Caco-2 (cell line): ENCODE measurements at regions not wholly inside any gene's neighbourhood (a gene's known extent, or its start where the extent isn't known, plus 50 kb on each side); places are given as distances from the start of the nearest gene placed in this dataset.

Experiments used
- BruUV-seq: library from RNA; stranded (reverse); fragments of 400-500 nt; replicated peaks from 2 replicates; lab custom pipeline; 2021; lab: Mats Ljungman, UMichigan
- CTCF ChIA-PET: fragments of 300-600 bp; sonication (Branson Sonifier 250); formaldehyde crosslinking; loops from one replicate; lab custom pipeline; 2022; ENCODE audit warnings: antibody characterized with exemption; lab: Charles Lee
- POLR2A ChIA-PET: fragments of 300-600 bp; sonication (Branson Sonifier 250); formaldehyde crosslinking; loops from one replicate; lab custom pipeline; 2022; ENCODE audit warnings: antibody characterized with exemption; lab: Charles Lee
- DNase-seq, 2 experiments: peaks; one replicate each; pipeline versions ENCODE4 v3.0.0 to v3.0.0-alpha.2; 2020 to 2022
- H3K27me3 ChIP-seq: replicated peaks from 2 replicates; pipeline ENCODE4 v1.6.0; 2011; ENCODE audit warnings: low read length; ENCODE audit not compliant: control insufficient read depth, insufficient read depth
- H3K36me3 ChIP-seq: 2 replicates; pipeline ENCODE4 v1.5.1; 2011; ENCODE audit warnings: low read length; ENCODE audit not compliant: control insufficient read depth, insufficient read depth
- H3K4me1 ChIP-seq: fragments of 250-450 bp; sonication (Bioruptor Pico); 2 replicates; pipeline ENCODE4 v1.5.1; 2020; ENCODE audit warnings: mild to moderate bottlenecking
- H3K4me3 ChIP-seq: 2 replicates; pipeline ENCODE4 v1.5.1; 2011; ENCODE audit warnings: low read depth, mild to moderate bottlenecking, control low read depth, low read length
- H3K9me3 ChIP-seq: fragments of 250-450 bp; sonication (Bioruptor Pico); 2 replicates; pipeline ENCODE4 v1.5.1; 2020; ENCODE audit warnings: mild to moderate bottlenecking, moderate library complexity
- H3K27ac Mint-ChIP-seq: one replicate; pipeline ENCODE4 v1.8.0; 2022; ENCODE audit warnings: mixed read lengths; ENCODE audit not compliant: unreplicated experiment
- H3K27me3 Mint-ChIP-seq: one replicate; pipeline ENCODE4 v1.8.0; 2022; ENCODE audit warnings: mixed read lengths; ENCODE audit not compliant: insufficient read depth, unreplicated experiment
- H3K36me3 Mint-ChIP-seq: one replicate; pipeline ENCODE4 v1.8.0; 2022; ENCODE audit warnings: mild to moderate bottlenecking, mixed read lengths; ENCODE audit not compliant: insufficient read depth, unreplicated experiment
- H3K4me1 Mint-ChIP-seq: one replicate; pipeline ENCODE4 v1.8.0; 2022; ENCODE audit warnings: low read depth, mixed read lengths; ENCODE audit not compliant: unreplicated experiment
- H3K4me3 Mint-ChIP-seq: one replicate; pipeline ENCODE4 v1.8.0; 2022; ENCODE audit warnings: mild to moderate bottlenecking, moderate library complexity, mixed read lengths; ENCODE audit not compliant: unreplicated experiment
- H3K9me3 Mint-ChIP-seq: one replicate; pipeline ENCODE4 v1.8.0; 2022; ENCODE audit warnings: mixed read lengths; ENCODE audit not compliant: unreplicated experiment
- intact Hi-C: fragments of 100-400 bp; cut with micrococcal nuclease; formaldehyde crosslinking; loops from one replicate; pipeline ENCODE4 v1.10.0; 2022; ENCODE audit not compliant: unreplicated experiment
- TF ChIP-seq, protein P1 (sequence below), 2 experiments: fragments of 200-600 bp in 1 of 2; IDR thresholded peaks; 1 replicate in 1 of 2; 2 replicates in 1 of 2; pipeline versions ENCODE4 v1.5.1 to v1.8.0; 2011 to 2022; ENCODE audit warnings: antibody characterized with exemption in 1 of 2, control low read depth in 1 of 2, inconsistent platforms in 1 of 2, low read depth in 1 of 2, low read length in 1 of 2, mild to moderate bottlenecking in 1 of 2, moderate library complexity in 1 of 2; ENCODE audit not compliant: insufficient read depth in 1 of 2, severe bottlenecking in 1 of 2, unreplicated experiment in 1 of 2

DNA sequence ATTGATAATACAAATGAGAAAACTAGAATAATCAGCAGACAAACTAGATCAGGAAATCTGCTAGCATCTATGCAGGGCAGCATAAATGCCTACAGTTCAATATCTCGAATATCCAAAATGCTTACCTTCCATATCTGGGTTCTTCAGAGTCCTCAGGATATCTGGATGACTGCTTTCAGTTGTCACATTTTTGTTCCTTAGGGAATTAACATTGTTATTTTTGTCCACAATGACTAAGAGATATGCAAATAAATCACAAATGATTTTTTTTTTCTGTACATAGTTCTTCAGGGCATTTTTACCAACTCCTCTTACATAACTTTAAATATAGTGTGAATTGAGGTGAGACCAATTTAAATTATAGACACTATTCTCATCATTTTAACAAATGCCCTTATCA lies 80.9 kb downstream of the AQP4 start:
- Mint-ChIP-seq H3K27ac (no peak overlapping the region), H3K9me3 (no peaks in the 10 kb centered on the region), H3K36me3 (no peaks in the 10 kb centered on the region), H3K4me3 (no peak overlapping the region), H3K4me1 (no peaks in the 10 kb centered on the region), H3K27me3 (peaks cover 6% of the 10 kb centered on the region)
- H3K4me1 ChIP-seq: no peaks in the 10 kb centered on the region
- H3K36me3 ChIP-seq: no peaks in the 10 kb centered on the region
- ChIA-PET CTCF (no interaction called here), POLR2A (no interaction called here)
- DNase-seq: no peak
- H3K27me3 ChIP-seq: no peaks in the 10 kb centered on the region
- intact Hi-C loops: no loop called here
- no peaks in the 10 kb centered on the region for H3K9me3 ChIP-seq
- BruUV-seq: no TSS peak
- no peak overlapping the region for H3K4me3 ChIP-seq
- TF ChIP-seq, protein P1, sequence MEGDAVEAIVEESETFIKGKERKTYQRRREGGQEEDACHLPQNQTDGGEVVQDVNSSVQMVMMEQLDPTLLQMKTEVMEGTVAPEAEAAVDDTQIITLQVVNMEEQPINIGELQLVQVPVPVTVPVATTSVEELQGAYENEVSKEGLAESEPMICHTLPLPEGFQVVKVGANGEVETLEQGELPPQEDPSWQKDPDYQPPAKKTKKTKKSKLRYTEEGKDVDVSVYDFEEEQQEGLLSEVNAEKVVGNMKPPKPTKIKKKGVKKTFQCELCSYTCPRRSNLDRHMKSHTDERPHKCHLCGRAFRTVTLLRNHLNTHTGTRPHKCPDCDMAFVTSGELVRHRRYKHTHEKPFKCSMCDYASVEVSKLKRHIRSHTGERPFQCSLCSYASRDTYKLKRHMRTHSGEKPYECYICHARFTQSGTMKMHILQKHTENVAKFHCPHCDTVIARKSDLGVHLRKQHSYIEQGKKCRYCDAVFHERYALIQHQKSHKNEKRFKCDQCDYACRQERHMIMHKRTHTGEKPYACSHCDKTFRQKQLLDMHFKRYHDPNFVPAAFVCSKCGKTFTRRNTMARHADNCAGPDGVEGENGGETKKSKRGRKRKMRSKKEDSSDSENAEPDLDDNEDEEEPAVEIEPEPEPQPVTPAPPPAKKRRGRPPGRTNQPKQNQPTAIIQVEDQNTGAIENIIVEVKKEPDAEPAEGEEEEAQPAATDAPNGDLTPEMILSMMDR (IDR thresholded peaks at IDR 0.05; ENCODE audit: insufficient read depth in 1 of 2, low read depth in 1 of 2, low read length in 1 of 2, severe bottlenecking in 1 of 2, unreplicated experiment in 1 of 2): no peak

- TF ChIP-seq, protein P1 (IDR thresholded peaks at IDR 0.05; ENCODE audit: insufficient read depth in 1 of 2, low read depth in 1 of 2, low read length in 1 of 2, severe bottlenecking in 1 of 2, unreplicated experiment in 1 of 2): no peak
- CTCF ChIA-PET: no interaction called here
- intact Hi-C loops: no loop called here
- Histone ChIP-seq H3K4me1 (no peaks in the 10 kb centered on the region), H3K9me3 (no peaks in the 10 kb centered on the region), H3K27me3 (no peaks in the 10 kb centered on the region), H3K4me3 (no peak overlapping the region), H3K36me3 (no peaks in the 10 kb centered on the region)
- Mint-ChIP-seq H3K9me3 (no peaks in the 10 kb centered on the region), H3K27me3 (peaks cover 6% of the 10 kb centered on the region), H3K27ac (no peak overlapping the region), H3K36me3 (no peaks in the 10 kb centered on the region), H3K4me1 (no peaks in the 10 kb centered on the region), H3K4me3 (no peak overlapping the region)
- no peak for DNase-seq
- POLR2A ChIA-PET: interaction anchor here (0.6 kb wide), 1 partner anchor 107 kb away, joined by 3 read pairs; no protein-coding TSS in a partner anchor
- BruUV-seq: no TSS peak
Observed at GRCh38 chr18:26783170-26783569, 82.3 kb downstream of the AQP4 start.

DNA sequence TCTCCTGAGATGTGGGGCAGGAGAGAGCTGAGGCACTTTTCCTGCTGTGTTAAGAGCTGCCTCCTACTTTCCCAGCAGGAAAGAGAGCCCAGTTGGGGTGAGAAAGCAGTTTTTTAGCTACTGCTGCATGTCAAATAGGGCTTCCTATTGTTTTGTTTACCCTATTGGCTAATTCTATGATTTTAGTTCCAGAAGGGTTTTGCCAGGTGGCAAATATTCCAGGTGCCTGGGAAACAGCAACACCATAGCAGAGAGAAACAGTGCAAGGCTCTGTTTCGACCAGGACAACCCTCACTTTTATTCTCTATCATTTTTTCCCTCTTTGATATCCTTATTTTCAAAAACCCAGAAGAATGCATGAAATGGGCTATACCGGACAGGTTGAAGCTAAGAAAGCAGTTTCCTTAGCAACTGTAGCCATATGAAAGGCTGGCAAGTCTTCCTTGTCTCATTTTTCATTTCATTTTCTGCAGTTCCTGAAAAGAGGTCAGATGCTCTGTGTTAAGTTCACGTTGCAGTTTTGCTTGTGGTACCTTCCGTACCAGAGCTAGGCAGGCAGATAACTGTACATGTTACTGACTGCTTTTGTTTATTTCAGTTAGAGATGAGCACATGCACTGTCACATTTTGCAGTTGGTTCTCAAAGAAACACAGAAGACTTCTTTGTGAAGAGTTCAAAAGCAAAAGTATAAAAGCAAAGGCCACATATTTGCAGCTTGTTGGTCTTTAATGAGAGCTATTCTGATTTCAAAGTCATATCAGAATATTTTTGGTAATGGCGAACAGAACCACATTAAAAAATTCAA lies 84.8 kb downstream of the AQP4 start:
- ChIA-PET POLR2A (no interaction called here), CTCF (no interaction called here)
- H3K4me1 ChIP-seq: no peaks in the 10 kb centered on the region
- H3K27me3 ChIP-seq: no peaks in the 10 kb centered on the region
- no peaks in the 10 kb centered on the region for H3K9me3 Mint-ChIP-seq
- no peak overlapping the region for H3K27ac Mint-ChIP-seq
- H3K36me3 ChIP-seq: no peaks in the 10 kb centered on the region
- no peak for DNase-seq
- H3K36me3 Mint-ChIP-seq: no peaks in the 10 kb centered on the region
- H3K4me3 Mint-ChIP-seq: no peak overlapping the region
- H3K4me1 Mint-ChIP-seq: no peaks in the 10 kb centered on the region
- H3K4me3 ChIP-seq: no peak overlapping the region
- TF ChIP-seq, protein P1 (IDR thresholded peaks at IDR 0.05; ENCODE audit: insufficient read depth in 1 of 2, low read depth in 1 of 2, low read length in 1 of 2, severe bottlenecking in 1 of 2, unreplicated experiment in 1 of 2): no peak
- intact Hi-C loops: no loop called here
- no peaks in the 10 kb centered on the region for H3K9me3 ChIP-seq
- BruUV-seq: no TSS peak
- H3K27me3 Mint-ChIP-seq: peaks cover 6% of the 10 kb centered on the region
